H1 (cell line): ENCODE measurements at regions not wholly inside any gene's neighbourhood (a gene's known extent, or its start where the extent isn't known, plus 50 kb on each side); places are given as distances from the start of the nearest gene placed in this dataset.

ENCODE experiments used
- EP300 ChIP-seq, 2 experiments: IDR thresholded peaks; 1 replicate in 1 of 2; 2 replicates in 1 of 2; pipeline ENCODE4 v1.6.1; 2011 to 2012; ENCODE audit warnings: low read depth in 2 of 2, low read length in 2 of 2, mild to moderate bottlenecking in 2 of 2, borderline replicate concordance in 1 of 2, inconsistent platforms in 1 of 2, moderate library complexity in 1 of 2
- GTF2F1 ChIP-seq: IDR thresholded peaks from 2 replicates; pipeline ENCODE4 v1.6.1; 2012; ENCODE audit warnings: low read depth, low read length, improper control_type of control experiment, borderline replicate concordance
- PHF8 ChIP-seq: fragments of 200-600 bp; sonication (generic); conservative IDR thresholded peaks from 2 replicates; pipeline ENCODE4 v1.7.1; 2012; ENCODE audit warnings: low read depth, mild to moderate bottlenecking, inconsistent platforms, low read length, moderate library complexity
- POLR2A ChIP-seq, 2 experiments: IDR thresholded peaks; 1 replicate in 1 of 2; 2 replicates in 1 of 2; pipeline ENCODE4 v1.6.1; 2011; ENCODE audit warnings: low read depth in 2 of 2, low read length in 2 of 2, mild to moderate bottlenecking in 2 of 2; ENCODE audit errors: control extremely low read depth in 1 of 2
- SP1 ChIP-seq: IDR thresholded peaks from 2 replicates; pipeline ENCODE4 v1.6.1; 2011; ENCODE audit warnings: low read depth, low read length
- TAF7 ChIP-seq: optimal IDR thresholded peaks from 2 replicates; pipeline ENCODE3; 2011; ENCODE audit warnings: low read depth, mild to moderate bottlenecking, inconsistent platforms, low read length, moderate library complexity, borderline replicate concordance
- TF ChIP-seq, protein P1 (sequence below), 3 experiments: IDR thresholded peaks; 1 replicate in 2 of 3; 2 replicates in 1 of 3; pipeline versions ENCODE4 v1.5.1 to v1.6.1; 2011; ENCODE audit warnings: low read length in 3 of 3, mild to moderate bottlenecking in 3 of 3, inconsistent platforms in 2 of 3, low read depth in 1 of 3, moderate library complexity in 1 of 3; ENCODE audit not compliant: insufficient read depth in 1 of 3; ENCODE audit errors: control extremely low read depth in 1 of 3

DNA sequence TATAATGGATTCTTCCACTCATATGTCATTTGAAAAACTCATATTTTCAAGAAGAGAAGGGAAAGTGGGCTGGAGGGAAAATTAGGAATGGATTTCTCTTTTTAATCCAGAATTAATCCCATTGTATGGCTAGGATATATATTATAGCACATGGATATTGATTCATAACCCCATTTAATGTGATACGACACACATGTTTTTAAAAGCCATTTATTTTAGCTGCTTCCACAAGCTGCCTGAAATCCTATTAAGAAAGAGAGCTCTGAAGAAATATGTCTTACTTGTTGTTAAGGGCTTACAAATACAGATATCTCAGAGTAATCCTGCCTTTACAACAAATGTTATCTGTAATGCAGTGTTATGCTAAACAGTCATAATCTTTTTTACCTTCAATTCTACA is 598.6 kb downstream of the AMY1C start:
- no peak for TF ChIP-seq POLR2A (IDR thresholded peaks at IDR 0.05; ENCODE audit: control extremely low read depth in 1 of 2, low read depth in 2 of 2, low read length in 2 of 2)
- TF ChIP-seq, protein P1, sequence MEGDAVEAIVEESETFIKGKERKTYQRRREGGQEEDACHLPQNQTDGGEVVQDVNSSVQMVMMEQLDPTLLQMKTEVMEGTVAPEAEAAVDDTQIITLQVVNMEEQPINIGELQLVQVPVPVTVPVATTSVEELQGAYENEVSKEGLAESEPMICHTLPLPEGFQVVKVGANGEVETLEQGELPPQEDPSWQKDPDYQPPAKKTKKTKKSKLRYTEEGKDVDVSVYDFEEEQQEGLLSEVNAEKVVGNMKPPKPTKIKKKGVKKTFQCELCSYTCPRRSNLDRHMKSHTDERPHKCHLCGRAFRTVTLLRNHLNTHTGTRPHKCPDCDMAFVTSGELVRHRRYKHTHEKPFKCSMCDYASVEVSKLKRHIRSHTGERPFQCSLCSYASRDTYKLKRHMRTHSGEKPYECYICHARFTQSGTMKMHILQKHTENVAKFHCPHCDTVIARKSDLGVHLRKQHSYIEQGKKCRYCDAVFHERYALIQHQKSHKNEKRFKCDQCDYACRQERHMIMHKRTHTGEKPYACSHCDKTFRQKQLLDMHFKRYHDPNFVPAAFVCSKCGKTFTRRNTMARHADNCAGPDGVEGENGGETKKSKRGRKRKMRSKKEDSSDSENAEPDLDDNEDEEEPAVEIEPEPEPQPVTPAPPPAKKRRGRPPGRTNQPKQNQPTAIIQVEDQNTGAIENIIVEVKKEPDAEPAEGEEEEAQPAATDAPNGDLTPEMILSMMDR (IDR thresholded peaks at IDR 0.05; ENCODE audit: control extremely low read depth in 1 of 3, insufficient read depth in 1 of 3, low read depth in 1 of 3, low read length in 3 of 3) = no peak
- no peak for TF ChIP-seq SP1
- TF ChIP-seq EP300 (IDR thresholded peaks at IDR 0.05; ENCODE audit: borderline replicate concordance in 1 of 2, low read depth in 2 of 2, low read length in 2 of 2) = no peak
- no peak for TF ChIP-seq GTF2F1
- no peak for TF ChIP-seq PHF8
- no peak for TF ChIP-seq TAF7
